Neuronal stem cell (in vitro differentiated cells): ENCODE measurements at regions not wholly inside any gene's neighbourhood (a gene's known extent, or its start where the extent isn't known, plus 50 kb on each side); places are given as distances from the start of the nearest gene placed in this dataset.

ENCODE experiments used
- DNase-seq: peaks from one replicate; pipeline ENCODE4 v3.0.0-alpha.2; 2013; ENCODE audit warnings: low spot score
- H2AFZ ChIP-seq: one replicate; pipeline ENCODE4 v1.6.1; 2013; ENCODE audit warnings: mild to moderate bottlenecking, low read length, inconsistent platforms
- H2AK5ac ChIP-seq: 2 replicates; pipeline ENCODE4 v1.6.1; 2013; ENCODE audit warnings: low read depth, mild to moderate bottlenecking, inconsistent platforms, low read length, moderate library complexity, mixed read lengths
- H2BK120ac ChIP-seq: 2 replicates; pipeline ENCODE4 v1.6.1; 2013; ENCODE audit warnings: low read depth, mild to moderate bottlenecking, inconsistent platforms, low read length, moderate library complexity, mixed read lengths
- H2BK12ac ChIP-seq: one replicate; pipeline ENCODE4 v1.6.1; 2013; ENCODE audit warnings: low read length, inconsistent platforms
- H2BK15ac ChIP-seq: 2 replicates; pipeline ENCODE4 v1.6.1; 2013; ENCODE audit warnings: mild to moderate bottlenecking, low read length, inconsistent platforms, mixed read lengths
- H2BK5ac ChIP-seq: one replicate; pipeline ENCODE4 v1.6.1; 2013; ENCODE audit warnings: inconsistent platforms, mild to moderate bottlenecking, low read length, moderate library complexity
- H3K14ac ChIP-seq: one replicate; pipeline ENCODE4 v1.6.1; 2013; ENCODE audit warnings: low read length, inconsistent platforms
- H3K18ac ChIP-seq: 2 replicates; pipeline ENCODE4 v1.6.1; 2013; ENCODE audit warnings: low read length, inconsistent platforms
- H3K23ac ChIP-seq: 2 replicates; pipeline ENCODE4 v1.6.1; 2013; ENCODE audit warnings: low read depth, mild to moderate bottlenecking, mixed read lengths, low read length, inconsistent platforms; ENCODE audit not compliant: poor library complexity
- H3K27ac ChIP-seq: replicated peaks from 3 replicates; pipeline ENCODE4 v1.5.1; 2013; ENCODE audit warnings: low read length, inconsistent platforms
- H3K27me3 ChIP-seq, 3 experiments: 2 replicates each; pipeline ENCODE4 v1.6.1; 2013; ENCODE audit warnings: low read length in 3 of 3, mild to moderate bottlenecking in 2 of 3, inconsistent platforms in 1 of 3, low read depth in 1 of 3, mixed read lengths in 1 of 3, moderate library complexity in 1 of 3; ENCODE audit not compliant: control insufficient read depth in 3 of 3, insufficient read depth in 3 of 3
- H3K36me3 ChIP-seq, 2 donors: replicated peaks in 1 of 2; 2 replicates each; pipeline ENCODE4 v1.6.1; 2013; ENCODE audit warnings: low read length in 2 of 2; ENCODE audit not compliant: control insufficient read depth in 2 of 2, insufficient read depth in 2 of 2
- H3K4ac ChIP-seq: 2 replicates; pipeline ENCODE4 v1.6.1; 2013; ENCODE audit warnings: inconsistent platforms, mild to moderate bottlenecking, low read length, moderate library complexity
- H3K4me1 ChIP-seq, 2 donors: 1 replicate in 1 of 2; 2 replicates in 1 of 2; pipeline ENCODE4 v1.6.1; 2013; ENCODE audit warnings: low read length in 2 of 2, low read depth in 1 of 2; ENCODE audit not compliant: control insufficient read depth in 2 of 2, insufficient read depth in 1 of 2
- H3K4me2 ChIP-seq: one replicate; pipeline ENCODE4 v1.6.1; 2013; ENCODE audit warnings: mild to moderate bottlenecking, low read length, inconsistent platforms; ENCODE audit not compliant: insufficient read depth, poor library complexity, severe bottlenecking
- H3K4me3 ChIP-seq, 2 donors: 2 replicates each; pipeline ENCODE4 v1.5.1; 2013; ENCODE audit warnings: low read length in 2 of 2, mild to moderate bottlenecking in 2 of 2, inconsistent platforms in 1 of 2, moderate library complexity in 1 of 2
- H3K79me1 ChIP-seq: one replicate; pipeline ENCODE4 v1.6.1; 2013; ENCODE audit warnings: low read depth, mild to moderate bottlenecking, inconsistent platforms, low read length, moderate library complexity
- H3K9ac ChIP-seq: one replicate; pipeline ENCODE4 v1.6.1; 2013; ENCODE audit warnings: mild to moderate bottlenecking, low read depth, low read length, inconsistent platforms; ENCODE audit not compliant: poor library complexity
- H3K9me3 ChIP-seq, 2 donors: replicated peaks in 1 of 2; 2 replicates each; pipeline versions ENCODE3 to v1.6.1; 2013; ENCODE audit warnings: low read length in 2 of 2, mild to moderate bottlenecking in 2 of 2, inconsistent platforms in 1 of 2, low read depth in 1 of 2, mixed read lengths in 1 of 2, moderate library complexity in 1 of 2; ENCODE audit not compliant: control insufficient read depth in 2 of 2, insufficient read depth in 1 of 2
- H4K8ac ChIP-seq: one replicate; pipeline ENCODE4 v1.6.1; 2013; ENCODE audit warnings: low read depth, mild to moderate bottlenecking, inconsistent platforms, low read length, moderate library complexity
- H4K91ac ChIP-seq: one replicate; pipeline ENCODE4 v1.6.1; 2013; ENCODE audit warnings: low read length, low read depth, mild to moderate bottlenecking, inconsistent platforms; ENCODE audit not compliant: poor library complexity
- WGBS, 2 donors: extraction: QIAGEN DNeasy Blood & Tissue Kit; methylation state at CpG; one replicate each; pipeline ENCODE4 v1.1.7; 2013; ENCODE audit warnings: missing lambda C conversion rate in 2 of 2, mixed read lengths in 1 of 2; ENCODE audit not compliant: insufficient read length in 2 of 2, insufficient replicate concordance in 1 of 2; ENCODE audit errors: extremely low coverage in 2 of 2; 5-methylcytosine and 5-hydroxymethylcytosine counted together

DNA sequence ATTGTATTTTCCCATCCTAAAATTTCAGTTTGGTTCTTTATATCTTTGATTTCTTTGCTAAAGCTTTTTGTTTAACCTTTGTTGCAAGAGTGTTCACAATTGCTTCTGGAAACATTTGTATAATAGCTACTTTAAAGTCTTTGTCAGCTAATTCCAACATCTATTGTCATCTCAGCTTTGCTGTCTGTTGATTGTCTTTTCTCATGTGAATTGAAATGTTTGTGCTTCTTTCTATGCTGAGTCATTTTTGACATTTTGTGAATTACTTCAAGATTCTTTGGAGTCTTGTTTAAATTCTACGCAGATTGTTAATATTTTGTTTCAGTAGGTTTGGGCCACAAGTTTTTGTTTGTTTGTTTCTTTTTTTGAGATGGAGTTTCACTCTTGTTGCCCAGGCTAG, 73.2 kb downstream of the SUCNR1 start:
- Histone ChIP-seq H3K27ac (no peak overlapping the region), H3K23ac (no peak overlapping the region), H3K4me2 (no peak overlapping the region), H3K27me3 (no peaks in the 10 kb centered on the region), H2BK5ac (no peak overlapping the region), H3K36me3 (no peaks in the 10 kb centered on the region), H4K8ac (no peak overlapping the region), H3K9me3 (no peaks in the 10 kb centered on the region), H3K14ac (no peak overlapping the region), H3K9ac (no peak overlapping the region), H3K4me1 (no peaks in the 10 kb centered on the region), H3K4ac (no peak overlapping the region), H3K79me1 (no peaks in the 10 kb centered on the region), H2BK15ac (no peak overlapping the region), H2BK120ac (no peak overlapping the region), H3K4me3 (no peak overlapping the region), H4K91ac (no peak overlapping the region), H3K18ac (no peak overlapping the region), H2AFZ (no peak overlapping the region), H2AK5ac (no peak overlapping the region), H2BK12ac (no peak overlapping the region)
- DNase-seq, result no peak
- no CpG with 5 or more reads among the region's 1 CpG for WGBS, 2 donors

DNA sequence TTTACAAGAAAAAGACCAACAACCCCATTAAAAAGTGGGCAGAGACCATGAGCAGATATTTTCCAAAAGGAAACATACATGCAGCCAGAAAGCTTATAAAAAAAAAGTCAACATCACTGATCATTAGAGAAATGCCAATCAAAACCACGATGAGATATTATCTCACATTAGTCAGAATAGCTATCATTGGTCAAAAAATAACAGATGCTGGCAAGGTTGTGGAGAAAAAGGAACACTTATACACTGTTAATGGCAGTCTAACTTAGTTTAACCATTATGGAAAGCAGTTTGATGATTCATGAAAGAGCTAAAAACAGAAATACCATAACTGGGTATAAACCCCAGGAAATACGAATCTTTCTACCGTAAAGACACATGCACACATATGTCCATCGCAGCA, 76.3 kb downstream of the SUCNR1 start:
- Histone ChIP-seq H3K79me1 (no peaks in the 10 kb centered on the region), H2BK120ac (no peak overlapping the region), H3K9ac (no peak overlapping the region), H3K4me1 (no peaks in the 10 kb centered on the region), H3K36me3 (no peaks in the 10 kb centered on the region), H3K4me3 (no peak overlapping the region), H4K91ac (no peak overlapping the region), H3K9me3 (no peaks in the 10 kb centered on the region), H2BK5ac (no peak overlapping the region), H3K27ac (no peak overlapping the region), H3K4me2 (no peak overlapping the region), H3K18ac (no peak overlapping the region), H2BK15ac (no peak overlapping the region), H3K14ac (no peak overlapping the region), H2AK5ac (no peak overlapping the region), H4K8ac (no peak overlapping the region), H2BK12ac (no peak overlapping the region), H3K23ac (no peak overlapping the region), H2AFZ (no peak overlapping the region), H3K27me3 (no peaks in the 10 kb centered on the region), H3K4ac (no peak overlapping the region)
- WGBS, 2 donors, result no CpG with 5 or more reads among the region's 4 CpGs
- DNase-seq, result no peak

DNA sequence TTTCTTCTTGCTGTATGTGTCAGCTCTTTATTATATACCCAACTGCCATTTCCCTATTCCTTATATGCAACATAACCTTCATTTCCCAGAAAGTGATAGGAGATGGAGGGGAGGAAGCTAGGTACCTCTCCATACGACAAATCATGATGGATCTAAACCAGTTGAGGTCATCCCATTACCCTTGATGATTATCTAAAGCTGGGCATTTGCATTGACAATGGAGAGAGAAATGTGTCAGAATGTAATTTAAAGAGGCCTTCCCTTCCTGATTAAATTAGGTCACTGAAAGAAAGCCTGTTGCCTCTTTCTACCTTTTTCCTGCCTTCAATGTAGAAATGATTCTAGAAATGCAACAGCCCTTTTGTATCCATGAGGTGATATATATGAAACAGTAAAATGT, 81.9 kb downstream of the SUCNR1 start:
- no peaks in the 10 kb centered on the region for H3K36me3 ChIP-seq
- no peaks in the 10 kb centered on the region for H3K9me3 ChIP-seq
- H3K4me3 ChIP-seq, result no peak overlapping the region
- no peak overlapping the region for H2BK5ac ChIP-seq
- H3K23ac ChIP-seq, result no peak overlapping the region
- H3K14ac ChIP-seq, result no peak overlapping the region
- no peak overlapping the region for H3K18ac ChIP-seq
- no CpG with 5 or more reads among the region's 1 CpG for WGBS, 2 donors
- H4K8ac ChIP-seq, result no peak overlapping the region
- H2AK5ac ChIP-seq, result no peak overlapping the region
- no peak overlapping the region for H3K4me2 ChIP-seq
- H3K4ac ChIP-seq, result no peak overlapping the region
- H2BK12ac ChIP-seq, result no peak overlapping the region
- DNase-seq, result no peak
- H4K91ac ChIP-seq, result no peak overlapping the region
- H3K4me1 ChIP-seq, result no peaks in the 10 kb centered on the region
- H3K9ac ChIP-seq, result no peak overlapping the region
- H3K79me1 ChIP-seq, result no peaks in the 10 kb centered on the region
- H3K27me3 ChIP-seq, result no peaks in the 10 kb centered on the region
- H2AFZ ChIP-seq, result no peak overlapping the region
- H3K27ac ChIP-seq, result no peak overlapping the region
- H2BK120ac ChIP-seq, result no peak overlapping the region
- no peak overlapping the region for H2BK15ac ChIP-seq

DNA sequence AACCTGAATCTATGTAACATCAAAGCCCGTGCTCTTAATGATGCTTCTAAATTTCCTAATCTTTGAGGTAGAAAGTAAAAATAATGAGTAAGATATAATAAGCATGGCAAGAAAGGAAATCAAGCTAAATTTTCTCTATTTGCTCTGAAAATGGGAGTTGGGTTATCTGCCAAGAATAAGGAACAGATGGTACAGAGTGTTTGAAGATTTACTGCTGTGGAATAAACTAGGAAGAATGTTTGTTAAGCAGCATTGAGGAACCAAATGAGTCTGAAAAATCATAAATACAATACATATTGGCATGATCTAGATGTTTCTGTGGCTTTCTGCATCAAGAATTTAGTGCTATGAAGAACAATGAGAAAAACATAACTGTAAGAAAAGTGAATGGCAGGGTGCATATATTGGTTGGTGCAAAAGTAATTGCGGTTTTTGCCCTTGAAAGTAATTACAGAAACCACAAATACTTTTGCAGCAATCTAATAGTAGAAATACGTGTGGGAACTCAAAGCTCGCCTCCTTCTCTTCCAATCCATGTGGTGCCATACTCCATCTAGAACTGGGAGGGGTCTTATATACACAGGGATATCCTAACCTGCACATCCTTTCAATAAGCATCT, 87.6 kb downstream of the SUCNR1 start:
- no peak overlapping the region for H2BK5ac ChIP-seq
- H3K79me1 ChIP-seq, result no peaks in the 10 kb centered on the region
- no peak overlapping the region for H2BK15ac ChIP-seq
- H3K9me3 ChIP-seq, result no peaks in the 10 kb centered on the region
- no peak overlapping the region for H2BK120ac ChIP-seq
- H3K4ac ChIP-seq, result no peak overlapping the region
- no peak overlapping the region for H3K23ac ChIP-seq
- H4K8ac ChIP-seq, result no peak overlapping the region
- no peak overlapping the region for H3K4me3 ChIP-seq
- H3K27ac ChIP-seq, result no peak overlapping the region
- H3K4me2 ChIP-seq, result no peak overlapping the region
- no peak overlapping the region for H2BK12ac ChIP-seq
- H3K27me3 ChIP-seq, result no peaks in the 10 kb centered on the region
- no peak for DNase-seq
- H4K91ac ChIP-seq, result no peak overlapping the region
- no peak overlapping the region for H3K14ac ChIP-seq
- H3K4me1 ChIP-seq, result no peaks in the 10 kb centered on the region
- H3K18ac ChIP-seq, result no peak overlapping the region
- H2AK5ac ChIP-seq, result no peak overlapping the region
- H2AFZ ChIP-seq, result no peak overlapping the region
- H3K9ac ChIP-seq, result no peak overlapping the region
- WGBS, 2 donors, result no CpG with 5 or more reads among the region's 4 CpGs
- H3K36me3 ChIP-seq, result no peaks in the 10 kb centered on the region
